NCI-H510A treated with DMSO at 0.1 percent for 48 hours (cell line): ENCODE measurements at regions not wholly inside any gene's neighbourhood (a gene's known extent, or its start where the extent isn't known, plus 50 kb on each side); places are given as distances from the start of the nearest gene placed in this dataset.

Experiments used
- DNase-seq: peaks from one replicate; lab custom pipeline; 2025; lab: John Stamatoyannopoulos, UW

DNA sequence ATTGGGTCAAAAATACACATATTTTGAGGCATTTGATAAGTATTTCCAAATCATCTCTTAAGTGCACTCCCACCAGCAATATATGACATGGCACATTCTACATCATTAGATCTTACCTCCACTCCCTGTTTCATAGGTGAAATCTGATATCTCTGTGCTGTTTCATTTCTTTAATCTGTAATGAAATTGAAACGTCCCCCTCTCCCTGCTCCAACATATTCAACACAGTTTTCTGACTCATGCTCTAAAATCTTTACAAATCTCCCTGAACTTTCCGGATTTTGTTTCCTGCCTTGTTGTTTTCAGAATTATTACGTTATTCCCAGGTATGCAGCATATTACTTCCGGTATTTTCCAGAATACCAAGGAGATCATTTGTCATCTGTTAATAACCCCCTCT lies 66.1 kb upstream of the AKT3 start:
- no peak for DNase-seq

DNA sequence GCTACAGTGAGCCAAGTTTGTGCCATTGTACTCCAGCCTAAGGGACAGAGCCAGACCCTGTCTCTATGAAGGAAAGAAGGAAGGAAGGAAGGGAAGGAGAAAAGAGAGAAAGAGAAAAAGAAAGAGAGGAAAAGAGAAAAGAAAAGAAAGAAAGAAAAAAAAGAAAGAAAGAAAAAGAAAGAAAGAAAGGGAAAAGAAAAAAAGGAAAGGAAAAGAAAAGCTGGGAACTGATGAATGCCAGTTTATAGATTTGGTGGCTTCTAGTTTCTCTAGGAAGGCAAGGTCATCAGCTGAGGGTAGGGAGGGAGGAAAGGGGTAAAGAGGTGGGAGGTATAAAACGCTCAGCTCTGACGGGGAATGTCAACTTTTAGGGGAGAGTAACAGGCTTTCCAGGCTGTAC lies 62.3 kb upstream of the AKT3 start:
- DNase-seq, result no peak

- no peak for DNase-seq
These were observed 60.6 kb upstream of the AKT3 start for GRCh38 chr1:243910607-243911006.

- DNase-seq, result no peak
These were observed 53.9 kb upstream of the AKT3 start for GRCh38 chr1:243903895-243904294.

GRCh38 chr1:243903041-243903440 lies 53.0 kb upstream of the AKT3 start:
- DNase-seq, result no peak

DNA sequence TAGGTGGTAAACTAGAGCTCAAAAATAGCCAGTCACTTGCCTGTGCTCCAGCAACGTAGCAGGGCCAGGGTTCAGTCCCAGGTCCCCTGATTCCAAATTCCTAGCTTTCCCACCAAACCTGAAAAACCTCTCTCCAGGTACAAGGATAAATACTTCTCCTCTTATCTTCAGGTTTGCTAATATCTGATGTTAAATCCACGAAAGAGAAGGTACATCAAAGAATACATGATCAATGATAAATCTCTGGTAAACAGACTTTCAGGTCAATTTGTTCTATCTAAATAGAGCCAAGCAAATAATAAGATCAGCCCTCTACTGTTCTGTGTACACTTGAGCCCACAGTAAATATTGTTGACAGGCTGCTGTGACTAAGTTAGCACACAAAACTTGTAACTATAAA lies 52.1 kb upstream of the AKT3 start:
- peak; percentile 28 for DNase-seq
